Suppressor macrophage treated with lipopolysaccharide for 4 hours (primary cell): ENCODE measurements at regions not wholly inside any gene's neighbourhood (a gene's known extent, or its start where the extent isn't known, plus 50 kb on each side); places are given as distances from the start of the nearest gene placed in this dataset.
"Not testable (repeated sequence)": the region's sequence is repeated elsewhere in the genome, so short reads cannot be mapped to it uniquely, and the experiment has no call there.

Source experiments
- DNase-seq: peaks from one replicate; pipeline ENCODE4 v3.0.0-alpha.2; 2020

GRCh38 chr17:36849871-36850348 lies 87.4 kb upstream of the LHX1 start:
- DNase-seq = peak; percentile 18

- DNase-seq = no peak
Observed at GRCh38 chr17:36850790-36851189, 86.5 kb upstream of the LHX1 start.

GRCh38 chr17:36851250-36851649 lies 86.0 kb upstream of the LHX1 start:
- no peak for DNase-seq

GRCh38 chr17:36852478-36852877 lies 84.8 kb upstream of the LHX1 start:
- DNase-seq = not testable (repeated sequence)

GRCh38 chr17:36854982-36855381 lies 82.3 kb upstream of the LHX1 start:
- DNase-seq = no peak

GRCh38 chr17:36855459-36855858 lies 81.8 kb upstream of the LHX1 start:
- no peak for DNase-seq

- no peak for DNase-seq
Observed at GRCh38 chr17:36856222-36856621, 81.1 kb upstream of the LHX1 start.

GRCh38 chr17:36856903-36857381 lies 80.3 kb upstream of the LHX1 start:
- no peak for DNase-seq

GRCh38 chr17:36857698-36858097 lies 79.6 kb upstream of the LHX1 start:
- no peak for DNase-seq

- DNase-seq = no peak
Observed at GRCh38 chr17:36858119-36859002, 78.9 kb upstream of the LHX1 start.

GRCh38 chr17:36859003-36859300 lies 78.3 kb upstream of the LHX1 start:
- no peak for DNase-seq

GRCh38 chr17:36859706-36860105 lies 77.6 kb upstream of the LHX1 start:
- DNase-seq = no peak

- no peak for DNase-seq
Observed at GRCh38 chr17:36861531-36861930, 75.7 kb upstream of the LHX1 start.

- DNase-seq = no peak
Observed at GRCh38 chr17:36862116-36862920, 75.0 kb upstream of the LHX1 start.

GRCh38 chr17:36863131-36863530 lies 74.1 kb upstream of the LHX1 start:
- no peak for DNase-seq

- no peak for DNase-seq
Observed at GRCh38 chr17:36863676-36864612, 73.3 kb upstream of the LHX1 start.

GRCh38 chr17:36864827-36865430 lies 72.3 kb upstream of the LHX1 start:
- no peak for DNase-seq

GRCh38 chr17:36867716-36868341 lies 69.4 kb upstream of the LHX1 start:
- no peak for DNase-seq

GRCh38 chr17:36868777-36869176 lies 68.5 kb upstream of the LHX1 start:
- no peak for DNase-seq

- DNase-seq = no peak
Observed at GRCh38 chr17:36869441-36869840, 67.8 kb upstream of the LHX1 start.

- peak; percentile 20 for DNase-seq
Observed at GRCh38 chr17:36869856-36870719, 67.2 kb upstream of the LHX1 start.
